GM18505 (cell line): ENCODE measurements at regions not wholly inside any gene's neighbourhood (a gene's known extent, or its start where the extent isn't known, plus 50 kb on each side); places are given as distances from the start of the nearest gene placed in this dataset.
A peak's percentile ranks its signal among the peaks of the same experiment; 100 is the strongest.

Source experiments
- ATAC-seq: cut with Tn5 transposase; IDR thresholded peaks from one replicate; pipeline ENCODE4 v1.9.1; 2021; ENCODE audit not compliant: unreplicated experiment
- POLR2A ChIP-seq: IDR thresholded peaks from 4 replicates; pipeline ENCODE4 v1.6.1; 2011; ENCODE audit warnings: borderline replicate concordance; ENCODE audit not compliant: insufficient read depth, insufficient read length; ENCODE audit errors: extremely low read depth

DNA sequence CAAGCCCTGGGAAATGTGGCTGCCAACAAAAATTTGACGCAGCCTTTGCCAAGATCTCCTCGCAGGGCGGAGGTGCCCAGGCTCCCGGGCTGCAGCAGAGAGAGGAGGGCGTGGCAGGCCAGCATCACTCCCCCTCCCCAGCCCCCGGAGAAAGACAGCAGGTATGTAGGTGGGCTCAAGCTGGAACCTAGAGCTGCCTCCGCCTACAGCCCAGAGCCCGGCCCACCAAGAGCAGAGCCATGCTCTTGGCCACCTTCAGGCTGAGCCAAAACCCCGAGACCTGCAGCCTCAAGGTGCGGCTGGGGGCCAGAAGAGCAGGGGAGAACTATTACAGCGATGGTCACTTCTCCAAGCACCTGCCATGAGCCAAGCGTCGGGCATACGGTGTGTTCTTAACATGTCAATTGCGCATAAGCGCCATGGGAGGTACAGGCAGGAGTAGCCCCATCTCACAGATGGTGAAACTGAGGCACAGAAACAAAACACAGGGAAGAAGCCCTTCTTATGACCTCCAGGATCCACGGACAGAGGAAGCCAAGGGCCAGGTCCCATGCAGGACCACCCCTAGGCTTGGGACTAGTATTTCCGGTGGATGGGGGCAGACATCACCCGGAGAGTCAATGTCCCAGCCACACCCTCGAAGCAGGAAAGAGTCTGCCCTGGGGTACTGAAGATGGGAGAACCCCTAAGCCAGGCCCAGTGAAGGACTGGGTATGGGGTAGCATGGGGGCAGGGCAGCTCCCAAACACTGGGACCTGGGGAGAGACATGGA is 109.0 kb downstream of the NCOR2 start:
- no peak for TF ChIP-seq POLR2A
- no peak for ATAC-seq

DNA sequence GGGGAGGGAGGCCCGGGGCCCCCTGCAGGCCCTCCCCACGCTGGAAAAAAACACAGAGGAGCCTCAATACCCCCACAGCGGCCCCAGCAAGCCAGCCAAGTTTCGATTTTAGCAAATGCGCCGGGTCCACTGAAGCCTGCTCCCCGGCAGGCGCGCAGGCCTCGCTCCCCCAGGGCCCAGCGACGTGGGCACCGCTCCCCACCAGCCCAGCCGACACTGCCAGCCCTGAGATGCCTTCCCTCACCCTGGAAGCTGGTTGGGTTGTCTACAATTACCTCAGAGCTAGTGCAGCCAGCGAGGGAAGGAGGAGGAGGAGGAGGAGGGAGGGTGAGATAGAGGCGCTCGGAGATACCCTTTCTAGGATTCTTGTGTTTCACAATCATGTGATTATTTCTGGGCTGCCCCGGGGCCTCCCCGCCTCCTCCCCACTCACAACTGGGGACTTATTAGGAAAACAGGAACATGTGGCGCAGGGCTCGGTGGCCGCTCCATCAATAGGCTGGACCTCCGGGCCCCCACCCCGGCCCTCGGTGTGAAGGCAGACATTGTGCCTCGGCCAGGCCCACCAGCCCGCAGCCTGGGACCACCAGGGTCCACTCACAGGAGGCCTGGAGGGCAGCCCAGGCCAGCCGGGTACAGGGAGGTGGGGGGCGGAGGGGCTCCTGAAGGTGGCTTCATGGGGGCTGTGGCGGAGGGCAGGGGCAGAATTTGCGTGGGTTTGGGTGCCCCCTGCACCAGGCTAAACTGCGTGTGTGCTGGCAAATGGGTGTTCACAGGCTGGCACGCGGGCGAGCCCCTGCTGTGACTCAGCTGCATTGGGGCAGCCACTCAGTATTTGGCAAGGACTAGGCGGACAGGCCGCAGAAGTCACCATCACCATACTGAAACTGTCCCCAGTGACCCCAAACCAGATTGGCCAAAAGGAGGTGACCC is 109.9 kb downstream of the NCOR2 start:
- no peak for TF ChIP-seq POLR2A
- ATAC-seq: peak; percentile 31

DNA sequence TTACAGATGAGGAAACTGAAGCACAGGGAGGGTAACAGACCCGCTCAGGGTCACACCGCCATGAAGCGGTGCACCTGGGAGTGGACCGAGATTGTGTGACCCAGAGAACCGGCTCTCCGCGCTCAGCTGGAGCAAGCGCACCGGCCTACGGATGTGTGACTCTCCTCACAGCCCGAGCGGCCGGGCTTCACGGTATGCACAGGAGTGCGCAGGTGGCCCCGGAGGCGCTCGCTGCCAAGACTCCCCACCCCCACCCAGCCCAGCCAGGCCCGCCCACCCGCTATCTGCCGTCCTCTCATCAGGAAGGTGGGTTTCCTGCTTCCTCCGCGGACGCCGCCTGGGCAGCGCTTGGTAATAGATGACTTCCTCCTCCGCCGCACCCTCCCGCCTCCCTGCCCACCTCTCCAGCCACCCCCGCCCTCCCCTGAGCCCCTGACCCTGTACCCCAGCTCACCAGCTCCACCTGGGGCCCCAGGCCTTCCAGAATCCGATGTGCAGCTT is 110.7 kb downstream of the NCOR2 start:
- peak; percentile 24 for ATAC-seq
- TF ChIP-seq POLR2A: no peak

DNA sequence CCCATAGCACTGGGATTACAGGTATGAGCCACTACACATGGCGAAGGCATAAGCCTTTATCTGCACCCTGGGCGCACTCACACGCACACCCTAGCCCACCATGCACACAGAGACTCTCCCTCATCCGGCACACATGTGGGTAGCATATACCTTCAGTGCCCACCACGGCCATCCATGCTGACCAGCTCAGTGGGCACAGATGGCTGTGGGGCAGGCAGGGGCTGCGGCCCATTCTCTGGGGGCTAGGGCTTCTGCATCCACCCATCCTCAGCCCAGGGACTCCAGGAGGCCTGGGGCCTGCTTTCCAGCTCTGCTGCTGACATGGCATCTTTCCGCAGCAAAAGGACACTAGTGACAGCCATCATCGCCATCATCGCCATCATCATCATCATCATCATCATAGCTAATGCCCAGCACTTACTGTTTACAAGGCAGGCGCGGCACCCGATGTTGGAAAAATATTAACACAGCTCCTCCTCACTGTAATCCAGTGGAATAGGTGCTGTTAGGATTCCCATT is 111.2 kb downstream of the NCOR2 start:
- no peak for TF ChIP-seq POLR2A
- ATAC-seq: no peak

DNA sequence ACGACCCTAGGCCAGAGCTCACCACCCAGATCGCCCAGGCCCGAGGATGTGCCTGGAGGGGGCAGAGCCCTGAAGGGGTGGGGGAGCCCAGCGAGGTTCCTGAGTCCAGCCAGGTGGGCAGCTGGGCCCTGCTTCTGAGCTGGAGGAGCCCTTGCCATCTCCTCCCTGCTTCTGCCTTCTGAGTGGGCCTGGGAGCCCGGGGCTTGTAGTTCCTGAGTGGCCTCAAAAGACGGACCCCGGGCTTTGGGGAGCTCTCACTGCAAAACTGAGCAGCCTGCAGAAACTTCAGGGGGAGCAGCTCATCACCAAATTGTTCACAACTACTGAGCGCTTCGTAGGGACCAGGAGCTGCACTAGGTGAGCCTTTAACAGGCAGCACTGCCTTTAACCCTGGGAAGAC is 112.1 kb downstream of the NCOR2 start:
- no peak for TF ChIP-seq POLR2A
- no peak for ATAC-seq

DNA sequence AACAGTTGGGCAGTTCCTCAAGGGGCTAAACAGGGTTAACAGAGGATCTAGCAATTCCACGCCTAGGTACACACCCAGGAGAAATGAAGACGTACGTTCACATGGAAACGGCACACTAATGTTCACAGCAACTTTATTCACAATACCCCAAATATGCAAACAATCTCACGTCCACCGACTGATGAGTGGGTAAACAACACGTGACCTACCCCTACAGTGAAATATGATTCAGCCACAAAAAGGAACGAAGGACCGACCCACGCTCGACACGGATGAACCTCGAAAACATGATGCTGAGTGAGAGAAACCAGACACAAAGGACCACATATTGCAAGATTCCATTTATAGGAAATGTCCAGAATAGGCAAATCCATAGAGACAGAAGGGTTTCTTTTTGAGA is 112.7 kb downstream of the NCOR2 start:
- no peak for TF ChIP-seq POLR2A
- ATAC-seq: no peak

DNA sequence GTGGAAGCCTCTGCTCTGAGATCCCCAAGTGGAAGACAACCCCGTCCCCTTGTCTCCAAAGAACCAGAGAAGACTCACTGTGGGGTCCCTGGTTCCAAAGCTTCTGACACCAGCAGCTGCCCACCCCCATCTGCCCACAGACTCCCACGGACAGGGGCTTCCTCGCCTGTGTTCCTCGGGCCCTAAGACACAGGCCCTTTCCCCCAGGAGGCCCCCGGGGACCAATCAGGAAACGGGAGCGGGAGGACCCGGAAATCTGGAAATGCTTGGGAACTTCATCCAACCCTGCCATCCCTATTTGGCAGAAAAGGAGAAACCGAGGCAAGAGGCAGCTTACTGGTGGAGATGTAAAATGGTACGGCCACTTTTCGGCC is 113.1 kb downstream of the NCOR2 start:
- no peak for ATAC-seq
- no peak for TF ChIP-seq POLR2A

DNA sequence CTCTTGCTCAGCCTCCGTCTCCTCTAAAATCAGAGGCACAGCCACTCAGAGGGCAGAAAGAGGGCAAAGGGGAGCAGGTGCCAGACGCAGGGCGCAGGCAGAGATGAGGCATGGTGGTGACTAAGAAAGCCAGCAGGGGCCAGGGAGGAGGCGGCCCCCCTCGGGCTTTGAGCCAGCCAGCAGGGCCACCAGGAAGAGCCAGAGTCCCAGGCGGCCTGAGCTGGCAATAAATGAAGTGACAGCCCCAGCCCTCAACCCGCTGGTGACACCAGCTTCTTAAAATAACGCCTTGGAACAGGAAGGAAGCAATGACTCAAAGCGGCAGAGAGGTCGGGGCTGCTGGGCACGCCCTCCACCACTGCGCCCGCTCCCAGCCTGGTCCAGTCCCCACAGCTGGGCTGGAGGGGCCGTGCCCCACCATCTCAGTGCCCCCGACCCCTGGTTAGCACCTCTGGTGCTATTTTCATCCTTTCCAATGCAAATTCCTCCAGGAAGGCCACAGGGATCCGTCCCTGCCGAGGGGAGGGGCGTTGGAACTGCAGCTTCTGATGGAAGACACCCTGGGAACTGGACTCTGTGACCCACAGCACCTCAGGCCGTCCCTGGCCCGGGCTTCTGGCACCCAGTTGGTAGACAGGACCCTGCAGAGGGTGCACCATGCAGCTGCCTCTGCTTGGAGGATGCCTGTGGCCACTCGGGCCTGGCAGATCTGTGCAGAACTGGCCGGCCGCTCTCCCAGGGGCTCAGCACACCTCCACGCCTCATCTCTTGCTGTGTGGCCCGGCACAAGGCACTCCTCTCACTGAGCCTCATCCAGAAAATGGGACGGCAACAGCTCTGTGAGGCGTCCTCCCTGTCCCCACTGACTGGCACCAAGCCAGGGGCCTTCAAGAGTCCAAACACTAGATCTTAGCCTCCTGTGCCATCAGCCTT is 113.7 kb downstream of the NCOR2 start:
- TF ChIP-seq POLR2A: peak; percentile 70
- ATAC-seq: peak; percentile 70

DNA sequence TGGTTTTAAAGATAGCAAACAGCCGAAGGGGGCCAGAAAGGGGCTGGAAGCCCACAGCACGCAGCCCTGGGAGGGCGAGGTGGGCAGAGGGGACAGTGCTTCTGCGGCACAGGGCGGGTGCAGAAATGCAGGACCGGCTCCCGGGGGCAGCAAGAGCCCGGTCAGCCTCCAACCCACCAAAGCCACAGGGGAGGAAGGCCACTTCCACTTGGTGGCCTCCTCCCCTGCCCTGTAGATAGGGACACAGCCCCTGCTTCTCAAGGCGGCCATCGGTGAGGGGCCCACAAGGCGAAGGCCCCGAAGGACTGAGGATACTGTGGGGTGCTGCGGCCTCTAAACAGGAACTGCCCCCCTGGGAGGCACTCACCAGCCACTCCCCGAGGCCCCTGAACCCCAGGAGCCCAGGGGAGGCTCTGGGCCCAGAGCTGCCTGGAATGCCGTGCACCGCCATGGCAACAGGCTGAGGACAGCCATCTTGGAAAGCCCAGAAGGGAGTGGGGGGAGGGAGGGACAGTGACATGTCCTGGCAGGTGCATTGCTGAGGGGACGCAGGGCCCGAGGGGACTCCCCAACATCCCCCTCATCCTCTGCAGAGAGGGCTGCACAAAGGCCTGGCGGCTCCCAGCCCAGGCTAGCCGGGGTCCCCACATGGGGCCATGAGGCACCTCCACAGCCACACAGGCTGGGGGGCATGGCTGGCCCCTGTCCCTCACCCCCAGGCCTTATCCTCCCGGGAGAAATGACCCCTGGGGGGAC is 114.7 kb downstream of the NCOR2 start:
- ATAC-seq: peak; percentile 0
- no peak for TF ChIP-seq POLR2A

DNA sequence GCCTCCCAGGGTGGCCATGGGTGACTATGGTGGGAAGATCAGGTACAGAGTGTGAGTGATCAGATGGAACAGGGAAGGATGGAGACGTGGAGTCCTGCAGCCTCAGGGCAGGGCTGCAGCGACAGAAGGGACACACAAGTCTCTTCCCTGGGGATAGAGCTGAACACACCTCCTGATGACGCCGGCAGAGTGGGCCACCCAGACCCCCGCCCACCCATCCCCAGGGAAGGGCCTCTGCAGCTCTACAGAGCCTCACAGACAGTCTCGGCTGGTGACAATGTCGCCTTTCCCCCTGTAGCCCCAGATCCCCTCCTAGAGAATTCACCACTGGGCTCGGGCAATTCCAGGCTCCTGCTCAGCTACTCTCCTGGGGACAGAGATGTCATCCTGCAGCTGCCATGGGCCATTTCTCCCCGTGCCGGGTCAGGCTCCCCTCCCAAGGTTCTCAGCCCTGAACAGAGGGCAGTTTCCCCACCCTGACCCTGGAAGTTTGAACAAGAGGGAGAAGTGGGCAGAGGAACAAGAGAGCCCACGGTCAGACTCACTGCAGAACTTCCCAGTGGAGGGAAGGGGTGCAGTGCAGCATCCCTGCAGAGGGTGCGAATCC is 115.7 kb downstream of the NCOR2 start:
- no peak for TF ChIP-seq POLR2A
- ATAC-seq: no peak

DNA sequence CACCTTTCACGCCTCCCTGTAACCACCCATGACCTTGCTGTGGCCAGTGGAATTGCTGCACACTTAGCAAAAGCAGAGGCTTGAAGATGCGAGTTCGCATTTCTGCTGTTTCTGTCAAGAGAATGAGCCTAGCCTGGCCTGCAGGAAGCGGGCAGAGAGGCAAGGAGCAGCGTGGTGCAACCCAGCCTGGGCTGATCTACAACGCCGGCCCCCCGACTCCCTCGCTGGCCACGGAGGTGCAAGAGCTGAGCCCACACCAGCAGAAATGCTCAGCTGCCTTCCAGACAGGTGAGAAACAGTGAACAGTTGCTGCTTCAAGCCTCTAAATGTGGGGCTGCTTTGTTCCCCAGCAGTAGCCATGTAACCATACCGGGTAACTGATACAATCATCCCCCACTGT is 116.4 kb downstream of the NCOR2 start:
- TF ChIP-seq POLR2A: no peak
- no peak for ATAC-seq

DNA sequence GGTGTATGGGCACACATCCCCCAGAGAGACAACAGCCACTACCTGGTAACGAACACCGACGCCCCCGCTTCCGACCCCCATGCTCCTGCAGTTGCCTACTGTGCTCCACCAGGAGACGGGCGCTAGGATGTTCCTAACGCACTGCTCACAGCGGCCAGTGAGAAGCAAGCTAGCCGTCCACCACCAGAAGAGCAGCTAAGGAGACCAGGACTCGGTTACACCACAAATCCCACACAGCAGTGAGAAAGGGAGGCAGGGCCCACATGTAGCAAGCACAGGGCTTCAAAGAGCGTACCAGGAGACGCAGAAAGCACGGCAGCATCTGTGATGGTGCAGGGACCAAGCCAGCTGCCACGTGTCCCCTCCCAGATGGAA is 117.0 kb downstream of the NCOR2 start:
- no peak for TF ChIP-seq POLR2A
- no peak for ATAC-seq
